Esophagus squamous epithelium (tissue), 5 donors: ENCODE measurements at regions not wholly inside any gene's neighbourhood (a gene's known extent, or its start where the extent isn't known, plus 50 kb on each side); places are given as distances from the start of the nearest gene placed in this dataset.

Experiments used
- DNase-seq: peaks from one replicate; lab custom pipeline; 2025; lab: John Stamatoyannopoulos, UW
- H3K27ac ChIP-seq, 4 donors: fragments of 200-600 bp; sonication (generic); one replicate each; pipeline ENCODE4 v1.5.1; 2016 to 2019; ENCODE audit warnings: mild to moderate bottlenecking in 1 of 4
- H3K27me3 ChIP-seq, 4 donors: fragments of 200-600 bp; sonication (generic); 1 replicate in 3 of 4; 2 replicates in 1 of 4; pipeline versions ENCODE4 v1.5.1 to v1.6.0; 2017 to 2021; ENCODE audit warnings: antibody characterized with exemption in 1 of 4
- H3K36me3 ChIP-seq, 3 donors: fragments of 200-600 bp; sonication (generic); one replicate each; pipeline ENCODE4 v1.5.1; 2016 to 2019
- H3K4me1 ChIP-seq, 3 donors: fragments of 200-600 bp; sonication (generic); one replicate each; pipeline ENCODE4 v1.5.1; 2017 to 2019
- H3K4me3 ChIP-seq, 4 donors: fragments of 200-600 bp; sonication (generic); 1 replicate in 3 of 4; 2 replicates in 1 of 4; pipeline ENCODE4 v1.5.1; 2016 to 2019; ENCODE audit warnings: mild to moderate bottlenecking in 2 of 4, moderate library complexity in 1 of 4
- H3K9me3 ChIP-seq, 3 donors: fragments of 200-600 bp; sonication (generic); one replicate each; pipeline ENCODE4 v1.5.1; 2016 to 2019
- CTCF ChIP-seq, 6 experiments: fragments of 450-650 bp in 4 of 6; fragments of 200-600 bp in 2 of 6; sonication (generic) in 2 of 6; IDR thresholded peaks; one replicate each; pipeline ENCODE4 v1.5.1; 2016 to 2019; ENCODE audit warnings: antibody characterized with exemption in 6 of 6, mild to moderate bottlenecking in 4 of 6, moderate library complexity in 4 of 6
- POLR2A ChIP-seq, 4 donors: fragments of 450-650 bp; IDR thresholded peaks; one replicate each; pipeline ENCODE4 v1.6.1; 2017; ENCODE audit warnings: antibody characterized with exemption in 4 of 4, mild to moderate bottlenecking in 4 of 4, moderate library complexity in 3 of 4
- WGBS, 2 donors: methylation state at CpG; one replicate each; pipeline ENCODE4 v1.1.5; 2018; 5-methylcytosine and 5-hydroxymethylcytosine counted together
- intact Hi-C: fragments of 100-400 bp; cut with DNase I; formaldehyde crosslinking; loops from one replicate; pipeline ENCODE4 v1.15.0; 2022
- donor health status: DM: yes; HTN: yes; CAD: no.

- no peaks in the 10 kb centered on the region for H3K9me3 ChIP-seq
- TF ChIP-seq CTCF (IDR thresholded peaks at IDR 0.05) = no peak
- TF ChIP-seq POLR2A (IDR thresholded peaks at IDR 0.05) = no peak
- no peak for DNase-seq
- H3K27ac ChIP-seq = no peak overlapping the region
- H3K4me1 ChIP-seq = no peaks in the 10 kb centered on the region
- no peak overlapping the region for H3K4me3 ChIP-seq
- intact Hi-C loops = no loop called here
- H3K27me3 ChIP-seq = peaks cover 0 to 3% (median 0%) of the 10 kb centered on the region in 4 donors
- WGBS, 2 donors = 77% methylated on average over 16 of the region's 18 CpGs
- no peaks in the 10 kb centered on the region for H3K36me3 ChIP-seq
These were observed 107.6 kb upstream of the MED13 start for GRCh38 chr17:62172492-62173291.

DNA sequence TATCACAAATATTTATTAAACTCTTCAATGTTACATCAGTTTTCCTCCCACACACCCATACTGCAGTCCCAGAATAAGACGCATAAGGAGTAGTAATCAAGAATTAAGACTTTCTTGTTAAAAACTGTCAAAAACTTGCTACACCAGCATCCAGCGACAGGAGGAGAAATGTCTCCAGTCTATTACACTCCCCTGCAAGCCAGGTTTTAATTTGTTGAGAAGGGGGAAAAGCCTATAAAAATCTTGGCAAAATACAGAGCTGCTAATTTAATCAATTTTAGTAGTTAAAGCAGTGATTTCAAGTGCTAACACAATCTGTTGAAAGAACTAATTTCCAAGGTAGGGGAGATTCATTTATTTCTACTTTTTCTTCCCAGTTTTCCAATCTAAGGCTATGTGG, 102.0 kb upstream of the MED13 start:
- H3K9me3 ChIP-seq = no peaks in the 10 kb centered on the region
- WGBS, 2 donors = 87 to 93% methylated on average over 2 of the region's 2 CpGs
- H3K4me3 ChIP-seq = no peak overlapping the region
- H3K27ac ChIP-seq = no peak overlapping the region
- no peak for DNase-seq
- H3K4me1 ChIP-seq = peaks cover 0 to 18% (median 0%) of the 10 kb centered on the region in 3 donors
- H3K36me3 ChIP-seq = no peaks in the 10 kb centered on the region
- intact Hi-C loops = no loop called here
- H3K27me3 ChIP-seq = peaks cover 0 to 3% (median 0%) of the 10 kb centered on the region in 4 donors
- TF ChIP-seq POLR2A (IDR thresholded peaks at IDR 0.05) = no peak
- no peak for TF ChIP-seq CTCF (IDR thresholded peaks at IDR 0.05)

- 30 to 32% methylated on average over 3 of the region's 3 CpGs for WGBS, 2 donors
- Histone ChIP-seq H3K4me1 (peaks cover 0 to 18% (median 0%) of the 10 kb centered on the region in 3 donors), H3K9me3 (no peaks in the 10 kb centered on the region), H3K27me3 (no peaks in the 10 kb centered on the region), H3K36me3 (no peaks in the 10 kb centered on the region), H3K4me3 (no peak overlapping the region), H3K27ac (no peak overlapping the region)
- TF ChIP-seq POLR2A (IDR thresholded peaks at IDR 0.05) (no peak), CTCF (IDR thresholded peaks at IDR 0.05) (no peak)
- intact Hi-C loops = no loop called here
- no peak for DNase-seq
These were observed 100.0 kb upstream of the MED13 start for GRCh38 chr17:62164747-62165722.

- Histone ChIP-seq H3K27ac (no peak overlapping the region), H3K9me3 (no peaks in the 10 kb centered on the region), H3K4me3 (no peak overlapping the region), H3K4me1 (peaks cover 0 to 18% (median 0%) of the 10 kb centered on the region in 3 donors), H3K36me3 (no peaks in the 10 kb centered on the region), H3K27me3 (no peaks in the 10 kb centered on the region)
- TF ChIP-seq POLR2A (IDR thresholded peaks at IDR 0.05) = no peak
- TF ChIP-seq CTCF (IDR thresholded peaks at IDR 0.05) = no peak
- no peak for DNase-seq
- WGBS, 2 donors = 49 to 65% methylated on average over 3 of the region's 3 CpGs
- intact Hi-C loops = no loop called here
These were observed 98.8 kb upstream of the MED13 start for GRCh38 chr17:62163847-62164246.
